Adrenal gland (tissue), 5 donors: ENCODE measurements at regions not wholly inside any gene's neighbourhood (a gene's known extent, or its start where the extent isn't known, plus 50 kb on each side); places are given as distances from the start of the nearest gene placed in this dataset.

Source experiments
- POLR2A ChIP-seq, 2 donors: fragments of 450-650 bp; IDR thresholded peaks; one replicate each; pipeline ENCODE4 v1.6.1; 2017; ENCODE audit warnings: antibody characterized with exemption in 2 of 2, mild to moderate bottlenecking in 2 of 2, moderate library complexity in 1 of 2
- TF ChIP-seq, protein P1 (sequence below), 6 experiments: fragments of 450-650 bp in 4 of 6; fragments of 200-600 bp in 2 of 6; sonication (generic) in 1 of 6; IDR thresholded peaks; 1 replicate in 5 of 6; 2 replicates in 1 of 6; pipeline versions ENCODE4 v1.5.1 to v1.8.0; 2016 to 2021; ENCODE audit warnings: antibody characterized with exemption in 6 of 6, mild to moderate bottlenecking in 2 of 6, moderate library complexity in 1 of 6
- donor health status: DM: no; HTN: no; CAD: no.

- TF ChIP-seq, protein P1, sequence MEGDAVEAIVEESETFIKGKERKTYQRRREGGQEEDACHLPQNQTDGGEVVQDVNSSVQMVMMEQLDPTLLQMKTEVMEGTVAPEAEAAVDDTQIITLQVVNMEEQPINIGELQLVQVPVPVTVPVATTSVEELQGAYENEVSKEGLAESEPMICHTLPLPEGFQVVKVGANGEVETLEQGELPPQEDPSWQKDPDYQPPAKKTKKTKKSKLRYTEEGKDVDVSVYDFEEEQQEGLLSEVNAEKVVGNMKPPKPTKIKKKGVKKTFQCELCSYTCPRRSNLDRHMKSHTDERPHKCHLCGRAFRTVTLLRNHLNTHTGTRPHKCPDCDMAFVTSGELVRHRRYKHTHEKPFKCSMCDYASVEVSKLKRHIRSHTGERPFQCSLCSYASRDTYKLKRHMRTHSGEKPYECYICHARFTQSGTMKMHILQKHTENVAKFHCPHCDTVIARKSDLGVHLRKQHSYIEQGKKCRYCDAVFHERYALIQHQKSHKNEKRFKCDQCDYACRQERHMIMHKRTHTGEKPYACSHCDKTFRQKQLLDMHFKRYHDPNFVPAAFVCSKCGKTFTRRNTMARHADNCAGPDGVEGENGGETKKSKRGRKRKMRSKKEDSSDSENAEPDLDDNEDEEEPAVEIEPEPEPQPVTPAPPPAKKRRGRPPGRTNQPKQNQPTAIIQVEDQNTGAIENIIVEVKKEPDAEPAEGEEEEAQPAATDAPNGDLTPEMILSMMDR (IDR thresholded peaks at IDR 0.05): no peak
- TF ChIP-seq POLR2A (IDR thresholded peaks at IDR 0.05): no peak
Measured at GRCh38 chr5:143561219-143561618, 157.7 kb upstream of the NR3C1 start.
